HEK293 (cell line): ENCODE measurements at regions not wholly inside any gene's neighbourhood (a gene's known extent, or its start where the extent isn't known, plus 50 kb on each side); places are given as distances from the start of the nearest gene placed in this dataset.

Experiments used
- CTCF ChIA-PET: fragments of 350-600 bp; formaldehyde crosslinking; extraction: SDS; loops from one replicate; lab custom pipeline; 2021; ENCODE audit warnings: antibody characterized with exemption; lab: Yijun Ruan, JAX
- POLR2A ChIA-PET: fragments of 300-600 bp; formaldehyde crosslinking; extraction: SDS; loops from one replicate; lab custom pipeline; 2020; ENCODE audit warnings: antibody characterized with exemption, inconsistent platforms; lab: Yijun Ruan, JAX
- H3K27ac ChIP-seq: fragments of 200-500 bp; sonication (Bioruptor generic); 2 replicates; pipeline ENCODE4 v1.5.1; 2014; ENCODE audit warnings: low read depth, low read length, control low read depth, inconsistent platforms; ENCODE audit errors: extremely low read depth
- H3K36me3 ChIP-seq, 2 experiments: fragments of 200-500 bp in 1 of 2; sonication (Bioruptor generic) in 1 of 2; 1 replicate in 1 of 2; 2 replicates in 1 of 2; pipeline ENCODE4 v1.5.1; 2014 to 2017; ENCODE audit warnings: inconsistent platforms in 2 of 2, low read length in 2 of 2; ENCODE audit not compliant: control insufficient read depth in 2 of 2, insufficient read depth in 1 of 2
- H3K4me1 ChIP-seq: fragments of 200-500 bp; sonication (Bioruptor generic); 2 replicates; pipeline ENCODE4 v1.5.1; 2014; ENCODE audit warnings: mild to moderate bottlenecking, low read length, inconsistent platforms; ENCODE audit not compliant: control insufficient read depth, insufficient read depth
- H3K4me3 ChIP-seq: 2 replicates; pipeline ENCODE4 v1.5.1; 2011; ENCODE audit warnings: low read depth, mild to moderate bottlenecking, control low read depth, low read length, moderate library complexity
- H3K9me3 ChIP-seq: fragments of 200-500 bp; sonication (Bioruptor generic); 2 replicates; pipeline ENCODE4 v1.5.1; 2014; ENCODE audit warnings: low read depth, low read length, inconsistent platforms; ENCODE audit not compliant: control insufficient read depth, insufficient read depth
- OVOL3 ChIP-seq: fragments of 450-650 bp; formaldehyde crosslinking; IDR thresholded peaks from 2 replicates; pipeline ENCODE4 v1.5.1; 2016; ENCODE audit warnings: missing biosample characterization, missing genetic modification characterization
- SETDB1 ChIP-seq: IDR thresholded peaks from one replicate; pipeline ENCODE4 v1.6.1; 2017; ENCODE audit warnings: mild to moderate bottlenecking, low read length, moderate library complexity, mixed read lengths; ENCODE audit not compliant: insufficient read length
- SP3 ChIP-seq: fragments of 450-650 bp; formaldehyde crosslinking; IDR thresholded peaks from 2 replicates; pipeline ENCODE4 v1.5.1; 2016; ENCODE audit warnings: missing biosample characterization, missing genetic modification characterization
- SP7 ChIP-seq: fragments of 450-650 bp; formaldehyde crosslinking; IDR thresholded peaks from 2 replicates; pipeline ENCODE4 v1.5.1; 2016; ENCODE audit warnings: missing biosample characterization, missing genetic modification characterization
- YY2 ChIP-seq: fragments of 450-650 bp; formaldehyde crosslinking; IDR thresholded peaks from 2 replicates; pipeline ENCODE4 v1.5.1; 2016; ENCODE audit warnings: missing biosample characterization, missing genetic modification characterization
- ZBTB17 ChIP-seq: fragments of 450-650 bp; formaldehyde crosslinking; IDR thresholded peaks from 2 replicates; pipeline ENCODE4 v1.5.1; 2016; ENCODE audit warnings: missing biosample characterization, missing genetic modification characterization
- ZBTB48 ChIP-seq: fragments of 450-650 bp; formaldehyde crosslinking; IDR thresholded peaks from 2 replicates; pipeline ENCODE4 v1.5.1; 2016; ENCODE audit warnings: missing biosample characterization, missing genetic modification characterization
- ZIC2 ChIP-seq: fragments of 450-650 bp; formaldehyde crosslinking; IDR thresholded peaks from 2 replicates; pipeline ENCODE4 v1.5.1; 2016; ENCODE audit warnings: missing biosample characterization, missing genetic modification characterization
- ZNF16 ChIP-seq: fragments of 450-650 bp; formaldehyde crosslinking; IDR thresholded peaks from 2 replicates; pipeline ENCODE4 v1.5.1; 2016; ENCODE audit warnings: low read depth, missing biosample characterization, missing genetic modification characterization
- ZNF416 ChIP-seq: fragments of 450-650 bp; formaldehyde crosslinking; IDR thresholded peaks from 2 replicates; pipeline ENCODE4 v1.5.1; 2016; ENCODE audit warnings: missing biosample characterization, missing genetic modification characterization
- ZNF660 ChIP-seq: fragments of 450-650 bp; IDR thresholded peaks from 2 replicates; pipeline ENCODE4 v1.5.1; 2018; ENCODE audit warnings: missing biosample characterization, mild to moderate bottlenecking, missing genetic modification characterization
- ZNF768 ChIP-seq: fragments of 450-650 bp; formaldehyde crosslinking; IDR thresholded peaks from 2 replicates; pipeline ENCODE4 v1.5.1; 2018; ENCODE audit warnings: missing biosample characterization, mild to moderate bottlenecking, missing genetic modification characterization
- TF ChIP-seq, protein P1 (sequence below): fragments of 450-650 bp; formaldehyde crosslinking; IDR thresholded peaks from 2 replicates; pipeline ENCODE4 v1.5.1; 2016; ENCODE audit warnings: missing biosample characterization, missing genetic modification characterization
- TF ChIP-seq, protein P2 (sequence below): fragments of 450-650 bp; formaldehyde crosslinking; IDR thresholded peaks from 2 replicates; pipeline ENCODE4 v1.5.1; 2016; ENCODE audit warnings: missing biosample characterization, missing genetic modification characterization
- TF ChIP-seq, protein P3 (sequence below): fragments of 450-650 bp; IDR thresholded peaks from 2 replicates; pipeline ENCODE4 v1.5.1; 2018; ENCODE audit warnings: missing biosample characterization, mild to moderate bottlenecking, missing genetic modification characterization
- TF ChIP-seq, protein P4 (sequence below): fragments of 450-650 bp; formaldehyde crosslinking; IDR thresholded peaks from 2 replicates; pipeline ENCODE4 v1.5.0; 2017; ENCODE audit warnings: missing biosample characterization, missing genetic modification characterization, borderline replicate concordance
- TF ChIP-seq, protein P5 (sequence below): fragments of 450-650 bp; formaldehyde crosslinking; IDR thresholded peaks from 2 replicates; pipeline ENCODE4 v1.5.1; 2016; ENCODE audit warnings: missing biosample characterization, missing genetic modification characterization
- TF ChIP-seq, protein P6 (sequence below): fragments of 450-650 bp; formaldehyde crosslinking; IDR thresholded peaks from 2 replicates; pipeline ENCODE4 v1.5.1; 2016; ENCODE audit warnings: missing biosample characterization, missing genetic modification characterization
- TF ChIP-seq, protein P7 (sequence below): fragments of 450-650 bp; formaldehyde crosslinking; IDR thresholded peaks from 2 replicates; pipeline ENCODE4 v1.5.1; 2016; ENCODE audit warnings: missing biosample characterization, missing genetic modification characterization
- TF ChIP-seq, protein P8 (sequence below): fragments of 450-650 bp; formaldehyde crosslinking; IDR thresholded peaks from 2 replicates; pipeline ENCODE4 v1.5.1; 2016; ENCODE audit warnings: missing biosample characterization, missing genetic modification characterization, low read depth

DNA sequence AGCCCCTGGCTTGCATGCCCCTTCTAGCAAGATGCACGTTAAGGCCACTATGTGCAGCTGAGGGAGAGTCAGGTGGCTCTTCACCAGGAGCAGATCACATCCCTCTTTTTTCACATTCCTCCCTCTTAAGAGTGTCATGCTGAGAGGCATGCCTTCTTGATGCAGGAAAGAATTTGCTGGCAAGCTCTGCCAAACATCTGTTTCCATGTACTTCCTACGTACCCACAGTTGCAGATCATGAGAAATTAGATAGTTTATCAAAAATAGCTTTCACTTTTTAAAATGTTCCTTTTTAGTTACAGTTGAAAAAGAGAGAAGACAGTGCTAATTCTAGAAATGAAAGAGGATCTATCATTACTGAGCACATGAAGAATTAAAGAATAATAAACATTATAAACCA is 79.7 kb upstream of the ZNF722 start:
- TF ChIP-seq ZNF16 = no peak
- no peak for TF ChIP-seq ZIC2 (tag by site-specific recombination)
- H3K4me3 ChIP-seq = no peak overlapping the region
- POLR2A ChIA-PET = no interaction called here
- CTCF ChIA-PET = no interaction called here
- no peak overlapping the region for H3K27ac ChIP-seq
- H3K9me3 ChIP-seq = no peaks in the 10 kb centered on the region
- no peaks in the 10 kb centered on the region for H3K4me1 ChIP-seq
- no peaks in the 10 kb centered on the region for H3K36me3 ChIP-seq

DNA sequence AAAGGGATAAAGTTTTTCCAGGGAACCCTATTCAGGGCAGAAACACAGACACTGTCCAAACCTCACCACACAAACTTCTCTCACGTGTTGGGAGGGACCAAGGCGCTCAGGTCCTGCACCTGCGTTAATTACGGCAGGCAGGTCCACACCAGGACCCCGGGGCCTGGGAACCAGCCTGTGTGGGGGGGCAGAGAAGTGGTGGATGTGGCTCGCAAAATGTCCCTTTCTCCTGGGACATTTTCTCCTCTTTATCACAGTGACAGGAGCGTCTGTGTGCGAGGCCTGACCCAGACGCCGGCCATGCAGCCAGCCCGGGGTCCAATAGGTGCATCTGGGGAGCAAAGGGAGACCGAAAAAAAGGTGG is 73.4 kb upstream of the ZNF722 start:
- Histone ChIP-seq H3K36me3 (no peaks in the 10 kb centered on the region), H3K27ac (no peak overlapping the region), H3K4me3 (no peak overlapping the region), H3K4me1 (no peaks in the 10 kb centered on the region), H3K9me3 (no peaks in the 10 kb centered on the region)
- ChIA-PET POLR2A (no interaction called here), CTCF (no interaction called here)
- no peak for TF ChIP-seq SETDB1
- TF ChIP-seq ZNF660 = no peak
- TF ChIP-seq, protein P1, sequence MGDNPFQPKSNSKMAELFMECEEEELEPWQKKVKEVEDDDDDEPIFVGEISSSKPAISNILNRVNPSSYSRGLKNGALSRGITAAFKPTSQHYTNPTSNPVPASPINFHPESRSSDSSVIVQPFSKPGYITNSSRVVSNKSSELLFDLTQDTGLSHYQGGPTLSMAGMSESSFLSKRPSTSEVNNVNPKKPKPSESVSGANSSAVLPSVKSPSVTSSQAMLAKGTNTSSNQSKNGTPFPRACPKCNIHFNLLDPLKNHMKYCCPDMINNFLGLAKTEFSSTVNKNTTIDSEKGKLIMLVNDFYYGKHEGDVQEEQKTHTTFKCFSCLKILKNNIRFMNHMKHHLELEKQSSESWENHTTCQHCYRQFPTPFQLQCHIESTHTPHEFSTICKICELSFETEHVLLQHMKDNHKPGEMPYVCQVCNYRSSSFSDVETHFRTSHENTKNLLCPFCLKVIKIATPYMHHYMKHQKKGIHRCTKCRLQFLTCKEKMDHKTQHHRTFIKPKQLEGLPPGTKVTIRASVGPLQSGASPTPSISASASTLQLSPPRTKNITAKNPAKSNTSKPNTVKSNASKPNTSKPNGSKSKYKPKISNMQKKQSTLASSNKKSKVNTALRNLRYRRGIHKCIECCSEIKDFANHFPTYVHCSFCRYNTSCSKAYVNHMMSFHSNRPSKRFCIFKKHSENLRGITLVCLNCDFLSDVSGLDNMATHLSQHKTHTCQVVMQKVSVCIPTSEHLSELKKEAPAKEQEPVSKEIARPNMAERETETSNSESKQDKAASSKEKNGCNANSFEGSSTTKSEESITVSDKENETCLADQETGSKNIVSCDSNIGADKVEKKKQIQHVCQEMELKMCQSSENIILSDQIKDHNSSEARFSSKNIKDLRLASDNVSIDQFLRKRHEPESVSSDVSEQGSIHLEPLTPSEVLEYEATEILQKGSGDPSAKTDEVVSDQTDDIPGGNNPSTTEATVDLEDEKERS = no peak
- TF ChIP-seq, protein P2, sequence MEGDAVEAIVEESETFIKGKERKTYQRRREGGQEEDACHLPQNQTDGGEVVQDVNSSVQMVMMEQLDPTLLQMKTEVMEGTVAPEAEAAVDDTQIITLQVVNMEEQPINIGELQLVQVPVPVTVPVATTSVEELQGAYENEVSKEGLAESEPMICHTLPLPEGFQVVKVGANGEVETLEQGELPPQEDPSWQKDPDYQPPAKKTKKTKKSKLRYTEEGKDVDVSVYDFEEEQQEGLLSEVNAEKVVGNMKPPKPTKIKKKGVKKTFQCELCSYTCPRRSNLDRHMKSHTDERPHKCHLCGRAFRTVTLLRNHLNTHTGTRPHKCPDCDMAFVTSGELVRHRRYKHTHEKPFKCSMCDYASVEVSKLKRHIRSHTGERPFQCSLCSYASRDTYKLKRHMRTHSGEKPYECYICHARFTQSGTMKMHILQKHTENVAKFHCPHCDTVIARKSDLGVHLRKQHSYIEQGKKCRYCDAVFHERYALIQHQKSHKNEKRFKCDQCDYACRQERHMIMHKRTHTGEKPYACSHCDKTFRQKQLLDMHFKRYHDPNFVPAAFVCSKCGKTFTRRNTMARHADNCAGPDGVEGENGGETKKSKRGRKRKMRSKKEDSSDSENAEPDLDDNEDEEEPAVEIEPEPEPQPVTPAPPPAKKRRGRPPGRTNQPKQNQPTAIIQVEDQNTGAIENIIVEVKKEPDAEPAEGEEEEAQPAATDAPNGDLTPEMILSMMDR = no peak
- TF ChIP-seq ZNF768 (tag by site-specific recombination) = no peak
- TF ChIP-seq SP3 (tag by site-specific recombination) = no peak
- TF ChIP-seq OVOL3 = no peak
- TF ChIP-seq YY2 (tag by site-specific recombination) = no peak
- no peak for TF ChIP-seq SP7 (tag by site-specific recombination)
- TF ChIP-seq, protein P3, sequence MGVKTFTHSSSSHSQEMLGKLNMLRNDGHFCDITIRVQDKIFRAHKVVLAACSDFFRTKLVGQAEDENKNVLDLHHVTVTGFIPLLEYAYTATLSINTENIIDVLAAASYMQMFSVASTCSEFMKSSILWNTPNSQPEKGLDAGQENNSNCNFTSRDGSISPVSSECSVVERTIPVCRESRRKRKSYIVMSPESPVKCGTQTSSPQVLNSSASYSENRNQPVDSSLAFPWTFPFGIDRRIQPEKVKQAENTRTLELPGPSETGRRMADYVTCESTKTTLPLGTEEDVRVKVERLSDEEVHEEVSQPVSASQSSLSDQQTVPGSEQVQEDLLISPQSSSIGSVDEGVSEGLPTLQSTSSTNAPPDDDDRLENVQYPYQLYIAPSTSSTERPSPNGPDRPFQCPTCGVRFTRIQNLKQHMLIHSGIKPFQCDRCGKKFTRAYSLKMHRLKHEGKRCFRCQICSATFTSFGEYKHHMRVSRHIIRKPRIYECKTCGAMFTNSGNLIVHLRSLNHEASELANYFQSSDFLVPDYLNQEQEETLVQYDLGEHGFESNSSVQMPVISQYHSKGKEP (tag by site-specific recombination) = no peak
- no peak for TF ChIP-seq ZNF416
- no peak for TF ChIP-seq ZIC2 (tag by site-specific recombination)
- TF ChIP-seq, protein P4, sequence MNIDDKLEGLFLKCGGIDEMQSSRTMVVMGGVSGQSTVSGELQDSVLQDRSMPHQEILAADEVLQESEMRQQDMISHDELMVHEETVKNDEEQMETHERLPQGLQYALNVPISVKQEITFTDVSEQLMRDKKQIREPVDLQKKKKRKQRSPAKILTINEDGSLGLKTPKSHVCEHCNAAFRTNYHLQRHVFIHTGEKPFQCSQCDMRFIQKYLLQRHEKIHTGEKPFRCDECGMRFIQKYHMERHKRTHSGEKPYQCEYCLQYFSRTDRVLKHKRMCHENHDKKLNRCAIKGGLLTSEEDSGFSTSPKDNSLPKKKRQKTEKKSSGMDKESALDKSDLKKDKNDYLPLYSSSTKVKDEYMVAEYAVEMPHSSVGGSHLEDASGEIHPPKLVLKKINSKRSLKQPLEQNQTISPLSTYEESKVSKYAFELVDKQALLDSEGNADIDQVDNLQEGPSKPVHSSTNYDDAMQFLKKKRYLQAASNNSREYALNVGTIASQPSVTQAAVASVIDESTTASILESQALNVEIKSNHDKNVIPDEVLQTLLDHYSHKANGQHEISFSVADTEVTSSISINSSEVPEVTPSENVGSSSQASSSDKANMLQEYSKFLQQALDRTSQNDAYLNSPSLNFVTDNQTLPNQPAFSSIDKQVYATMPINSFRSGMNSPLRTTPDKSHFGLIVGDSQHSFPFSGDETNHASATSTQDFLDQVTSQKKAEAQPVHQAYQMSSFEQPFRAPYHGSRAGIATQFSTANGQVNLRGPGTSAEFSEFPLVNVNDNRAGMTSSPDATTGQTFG (tag by site-specific recombination) = no peak
- no peak for TF ChIP-seq ZBTB48 (tag by site-specific recombination)
- TF ChIP-seq, protein P5, sequence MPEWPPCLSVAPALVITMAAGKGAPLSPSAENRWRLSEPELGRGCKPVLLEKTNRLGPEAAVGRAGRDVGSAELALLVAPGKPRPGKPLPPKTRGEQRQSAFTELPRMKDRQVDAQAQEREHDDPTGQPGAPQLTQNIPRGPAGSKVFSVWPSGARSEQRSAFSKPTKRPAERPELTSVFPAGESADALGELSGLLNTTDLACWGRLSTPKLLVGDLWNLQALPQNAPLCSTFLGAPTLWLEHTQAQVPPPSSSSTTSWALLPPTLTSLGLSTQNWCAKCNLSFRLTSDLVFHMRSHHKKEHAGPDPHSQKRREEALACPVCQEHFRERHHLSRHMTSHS = no peak
- TF ChIP-seq, protein P6, sequence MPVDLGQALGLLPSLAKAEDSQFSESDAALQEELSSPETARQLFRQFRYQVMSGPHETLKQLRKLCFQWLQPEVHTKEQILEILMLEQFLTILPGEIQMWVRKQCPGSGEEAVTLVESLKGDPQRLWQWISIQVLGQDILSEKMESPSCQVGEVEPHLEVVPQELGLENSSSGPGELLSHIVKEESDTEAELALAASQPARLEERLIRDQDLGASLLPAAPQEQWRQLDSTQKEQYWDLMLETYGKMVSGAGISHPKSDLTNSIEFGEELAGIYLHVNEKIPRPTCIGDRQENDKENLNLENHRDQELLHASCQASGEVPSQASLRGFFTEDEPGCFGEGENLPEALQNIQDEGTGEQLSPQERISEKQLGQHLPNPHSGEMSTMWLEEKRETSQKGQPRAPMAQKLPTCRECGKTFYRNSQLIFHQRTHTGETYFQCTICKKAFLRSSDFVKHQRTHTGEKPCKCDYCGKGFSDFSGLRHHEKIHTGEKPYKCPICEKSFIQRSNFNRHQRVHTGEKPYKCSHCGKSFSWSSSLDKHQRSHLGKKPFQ (tag by site-specific recombination) = no peak
- no peak for TF ChIP-seq ZBTB17 (tag by site-specific recombination)
- TF ChIP-seq, protein P7, sequence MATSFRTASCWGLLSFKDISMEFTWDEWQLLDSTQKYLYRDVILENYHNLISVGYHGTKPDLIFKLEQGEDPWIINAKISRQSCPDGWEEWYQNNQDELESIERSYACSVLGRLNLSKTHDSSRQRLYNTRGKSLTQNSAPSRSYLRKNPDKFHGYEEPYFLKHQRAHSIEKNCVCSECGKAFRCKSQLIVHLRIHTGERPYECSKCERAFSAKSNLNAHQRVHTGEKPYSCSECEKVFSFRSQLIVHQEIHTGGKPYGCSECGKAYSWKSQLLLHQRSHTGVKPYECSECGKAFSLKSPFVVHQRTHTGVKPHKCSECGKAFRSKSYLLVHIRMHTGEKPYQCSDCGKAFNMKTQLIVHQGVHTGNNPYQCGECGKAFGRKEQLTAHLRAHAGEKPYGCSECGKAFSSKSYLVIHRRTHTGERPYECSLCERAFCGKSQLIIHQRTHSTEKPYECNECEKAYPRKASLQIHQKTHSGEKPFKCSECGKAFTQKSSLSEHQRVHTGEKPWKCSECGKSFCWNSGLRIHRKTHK (tag by site-specific recombination) = no peak
- TF ChIP-seq, protein P8, sequence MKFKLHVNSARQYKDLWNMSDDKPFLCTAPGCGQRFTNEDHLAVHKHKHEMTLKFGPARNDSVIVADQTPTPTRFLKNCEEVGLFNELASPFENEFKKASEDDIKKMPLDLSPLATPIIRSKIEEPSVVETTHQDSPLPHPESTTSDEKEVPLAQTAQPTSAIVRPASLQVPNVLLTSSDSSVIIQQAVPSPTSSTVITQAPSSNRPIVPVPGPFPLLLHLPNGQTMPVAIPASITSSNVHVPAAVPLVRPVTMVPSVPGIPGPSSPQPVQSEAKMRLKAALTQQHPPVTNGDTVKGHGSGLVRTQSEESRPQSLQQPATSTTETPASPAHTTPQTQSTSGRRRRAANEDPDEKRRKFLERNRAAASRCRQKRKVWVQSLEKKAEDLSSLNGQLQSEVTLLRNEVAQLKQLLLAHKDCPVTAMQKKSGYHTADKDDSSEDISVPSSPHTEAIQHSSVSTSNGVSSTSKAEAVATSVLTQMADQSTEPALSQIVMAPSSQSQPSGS (tag by site-specific recombination) = no peak
